GM13977 (cell line): ENCODE measurements at regions not wholly inside any gene's neighbourhood (a gene's known extent, or its start where the extent isn't known, plus 50 kb on each side); places are given as distances from the start of the nearest gene placed in this dataset.

Experiments
- DNase-seq: peaks from one replicate; pipeline ENCODE4 v3.0.0; 2012; ENCODE audit warnings: low spot score
- CTCF ChIP-seq: IDR thresholded peaks from 2 replicates; pipeline ENCODE4 v1.5.1; 2012; ENCODE audit warnings: mild to moderate bottlenecking, control low read depth; ENCODE audit not compliant: insufficient read depth; ENCODE audit errors: extremely low read depth, missing control alignments
- in situ Hi-C: fragments of 300-500 bp; cut with MboI; formaldehyde crosslinking; loops from one replicate; pipeline ENCODE4 v1.12.0; 2022; ENCODE audit warnings: low sequenced_read_pairs, low pct_unique_long_range_greater_than_20kb, mixed read lengths, inconsistent platforms; ENCODE audit not compliant: unreplicated experiment

- no peak for TF ChIP-seq CTCF
- in situ Hi-C loops, result no loop called here
Measured at GRCh38 chr13:86161257-86161656, 362.0 kb upstream of the SLITRK6 start.

GRCh38 chr13:86155756-86156155 is 356.5 kb upstream of the SLITRK6 start:
- in situ Hi-C loops, result no loop called here
- no peak for TF ChIP-seq CTCF
- no peak for DNase-seq

More at GRCh38 chr13:86161257-86161656, 362.0 kb upstream of the SLITRK6 start:
- no peak for DNase-seq

GRCh38 chr13:86142080-86142479 is 342.9 kb upstream of the SLITRK6 start:
- TF ChIP-seq CTCF, result no peak

GRCh38 chr13:86135856-86136255 is 336.6 kb upstream of the SLITRK6 start:
- DNase-seq, result no peak
- in situ Hi-C loops, result no loop called here
- no peak for TF ChIP-seq CTCF

More at GRCh38 chr13:86142080-86142479, 342.9 kb upstream of the SLITRK6 start:
- in situ Hi-C loops, result no loop called here
- DNase-seq, result no peak

- DNase-seq, result no peak
- TF ChIP-seq CTCF, result no peak
- in situ Hi-C loops, result no loop called here
Measured at GRCh38 chr13:86121881-86122280, 322.7 kb upstream of the SLITRK6 start.

- in situ Hi-C loops, result no loop called here
Measured at GRCh38 chr13:86109107-86109506, 309.9 kb upstream of the SLITRK6 start.

More at GRCh38 chr13:86109107-86109506, 309.9 kb upstream of the SLITRK6 start:
- TF ChIP-seq CTCF, result no peak
- no peak for DNase-seq
